Fibroblast of mammary gland (primary cell): ENCODE measurements at regions not wholly inside any gene's neighbourhood (a gene's known extent, or its start where the extent isn't known, plus 50 kb on each side); places are given as distances from the start of the nearest gene placed in this dataset.

Experiments
- DNase-seq: peaks from one replicate; pipeline ENCODE4 v3.0.0-alpha.2; 2010; ENCODE audit warnings: low read depth
- H3K4me3 ChIP-seq: 2 replicates; pipeline ENCODE4 v1.5.1; 2011; ENCODE audit warnings: low read depth, mild to moderate bottlenecking, low read length, moderate library complexity; ENCODE audit not compliant: control insufficient read depth
- TF ChIP-seq, protein P1 (sequence below): conservative IDR thresholded peaks from 2 replicates; pipeline ENCODE4 v1.5.1; 2011; ENCODE audit warnings: low read depth, low read length, inconsistent platforms; ENCODE audit not compliant: control insufficient read depth, insufficient read depth

DNA sequence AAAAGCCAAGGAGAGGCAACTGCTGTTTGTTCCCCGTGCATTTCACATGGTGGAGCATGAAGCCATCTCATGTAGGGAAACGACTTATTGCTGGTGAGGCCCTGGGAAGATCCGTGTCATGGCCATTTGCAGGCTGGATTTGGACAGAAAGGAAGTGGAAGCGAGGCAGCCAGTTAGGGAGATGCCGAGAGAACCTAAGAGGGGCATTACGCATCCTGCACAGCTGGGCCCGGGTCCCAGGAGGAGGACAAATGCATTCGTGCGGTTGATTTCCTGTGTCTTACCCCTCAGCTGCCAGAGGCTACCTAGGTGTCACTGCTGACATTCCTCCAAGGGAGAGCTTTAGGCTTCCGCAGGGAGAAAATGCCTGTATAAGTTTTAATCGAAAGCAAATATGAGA is 316.2 kb upstream of the CDYL start:
- no peak overlapping the region for H3K4me3 ChIP-seq
- DNase-seq, result no peak
- TF ChIP-seq, protein P1, sequence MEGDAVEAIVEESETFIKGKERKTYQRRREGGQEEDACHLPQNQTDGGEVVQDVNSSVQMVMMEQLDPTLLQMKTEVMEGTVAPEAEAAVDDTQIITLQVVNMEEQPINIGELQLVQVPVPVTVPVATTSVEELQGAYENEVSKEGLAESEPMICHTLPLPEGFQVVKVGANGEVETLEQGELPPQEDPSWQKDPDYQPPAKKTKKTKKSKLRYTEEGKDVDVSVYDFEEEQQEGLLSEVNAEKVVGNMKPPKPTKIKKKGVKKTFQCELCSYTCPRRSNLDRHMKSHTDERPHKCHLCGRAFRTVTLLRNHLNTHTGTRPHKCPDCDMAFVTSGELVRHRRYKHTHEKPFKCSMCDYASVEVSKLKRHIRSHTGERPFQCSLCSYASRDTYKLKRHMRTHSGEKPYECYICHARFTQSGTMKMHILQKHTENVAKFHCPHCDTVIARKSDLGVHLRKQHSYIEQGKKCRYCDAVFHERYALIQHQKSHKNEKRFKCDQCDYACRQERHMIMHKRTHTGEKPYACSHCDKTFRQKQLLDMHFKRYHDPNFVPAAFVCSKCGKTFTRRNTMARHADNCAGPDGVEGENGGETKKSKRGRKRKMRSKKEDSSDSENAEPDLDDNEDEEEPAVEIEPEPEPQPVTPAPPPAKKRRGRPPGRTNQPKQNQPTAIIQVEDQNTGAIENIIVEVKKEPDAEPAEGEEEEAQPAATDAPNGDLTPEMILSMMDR, result no peak

DNA sequence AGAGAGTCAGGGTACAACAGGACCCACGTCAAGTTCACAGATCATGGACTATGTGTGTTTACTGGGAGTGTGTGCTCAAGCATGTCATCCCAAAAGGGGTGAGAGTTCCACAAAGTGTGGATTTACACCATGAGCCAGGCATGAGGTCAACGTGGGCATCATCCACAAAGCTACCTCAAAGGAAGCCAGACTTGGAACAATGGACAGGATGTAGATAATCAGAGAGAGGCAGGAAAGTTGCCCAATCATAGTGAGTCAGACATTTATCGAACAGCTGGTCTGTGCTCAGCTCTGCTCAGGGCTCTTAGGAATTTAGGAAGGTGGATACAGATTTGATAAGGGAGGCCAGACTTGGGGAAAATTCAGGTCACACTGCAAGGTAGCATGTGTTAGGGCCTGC is 317.2 kb upstream of the CDYL start:
- TF ChIP-seq, protein P1, result no peak
- no peak overlapping the region for H3K4me3 ChIP-seq
- peak; percentile 89 for DNase-seq

DNA sequence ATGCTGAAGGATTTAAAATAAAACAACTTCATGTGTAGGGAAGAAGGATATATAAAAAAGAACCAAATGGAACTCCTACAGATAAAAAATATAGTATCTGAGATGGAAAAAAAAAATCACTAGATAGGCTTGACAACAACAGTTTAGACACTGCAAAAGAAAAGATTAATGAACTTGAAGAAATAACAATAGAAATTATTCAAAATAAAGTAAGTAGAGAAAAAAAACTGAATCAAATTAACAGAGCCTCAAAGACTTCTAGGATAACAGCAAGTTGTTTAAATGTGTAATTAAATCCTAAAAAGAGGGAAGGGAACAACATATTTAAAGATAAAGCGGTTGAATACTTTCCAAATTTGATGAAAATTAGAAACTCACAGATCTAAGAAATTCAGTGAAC is 316.3 kb upstream of the ECI2 start:
- TF ChIP-seq, protein P1, result no peak
- DNase-seq, result no peak
- no peak overlapping the region for H3K4me3 ChIP-seq

DNA sequence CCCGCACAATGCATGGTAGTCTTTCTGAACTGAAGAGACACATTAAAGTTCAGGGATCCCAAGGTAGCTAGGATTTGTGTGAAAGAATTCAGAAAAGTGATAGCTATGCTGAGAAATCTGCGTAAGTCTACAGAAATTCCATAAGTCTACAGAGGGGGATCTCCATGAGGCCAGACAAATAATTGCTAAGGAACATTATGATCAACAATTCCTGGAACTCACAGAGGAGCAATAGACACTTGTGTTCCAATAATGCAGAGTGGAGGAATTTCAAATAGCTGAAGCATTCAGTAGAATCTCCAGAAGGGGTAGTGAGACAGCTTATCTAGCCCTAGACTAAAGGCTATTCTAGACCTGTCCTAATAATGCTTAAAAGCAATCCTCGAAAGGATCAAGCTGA is 315.7 kb upstream of the ECI2 start:
- H3K4me3 ChIP-seq, result no peak overlapping the region
- TF ChIP-seq, protein P1, result no peak
- no peak for DNase-seq

DNA sequence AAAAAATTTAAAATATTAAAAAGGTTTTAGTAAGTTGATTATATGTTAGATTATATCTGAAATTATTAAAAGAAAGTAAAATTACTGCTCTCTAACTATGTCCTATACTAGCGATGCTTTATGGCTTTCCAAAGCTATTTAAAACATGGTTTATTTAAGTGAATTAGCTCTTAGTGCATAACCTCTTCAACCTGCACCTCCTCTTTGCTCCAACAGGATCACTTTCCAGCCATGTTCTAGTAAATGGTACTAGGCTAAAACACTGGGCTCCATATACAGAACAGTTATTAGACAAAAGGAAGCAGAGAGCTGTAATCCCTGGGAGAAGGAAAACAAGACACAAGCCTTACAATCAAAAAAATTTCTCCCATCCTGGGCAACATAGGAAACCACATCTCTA is 314.9 kb upstream of the ECI2 start:
- no peak for DNase-seq
- no peak overlapping the region for H3K4me3 ChIP-seq
- TF ChIP-seq, protein P1, result no peak

DNA sequence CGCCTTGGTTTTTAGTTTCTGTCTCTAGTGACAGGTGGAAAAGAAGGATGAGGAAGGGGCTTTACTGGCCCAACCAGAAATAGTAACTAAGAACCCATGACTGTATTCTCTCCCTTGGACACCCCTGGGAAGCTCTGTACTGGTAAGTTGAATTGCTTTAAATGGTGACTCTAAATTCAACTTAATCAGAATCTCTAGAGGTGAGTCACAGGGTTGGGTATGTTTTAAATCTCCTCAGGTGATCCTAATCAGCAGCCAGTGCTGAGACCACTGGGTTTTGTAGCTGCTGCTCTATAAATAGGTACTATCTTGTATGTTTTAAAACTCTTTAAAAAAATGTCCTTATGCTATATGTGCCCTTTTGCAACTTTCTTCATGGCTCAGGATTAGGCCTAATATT is 314.0 kb upstream of the ECI2 start:
- no peak overlapping the region for H3K4me3 ChIP-seq
- TF ChIP-seq, protein P1, result no peak
- DNase-seq, result no peak

DNA sequence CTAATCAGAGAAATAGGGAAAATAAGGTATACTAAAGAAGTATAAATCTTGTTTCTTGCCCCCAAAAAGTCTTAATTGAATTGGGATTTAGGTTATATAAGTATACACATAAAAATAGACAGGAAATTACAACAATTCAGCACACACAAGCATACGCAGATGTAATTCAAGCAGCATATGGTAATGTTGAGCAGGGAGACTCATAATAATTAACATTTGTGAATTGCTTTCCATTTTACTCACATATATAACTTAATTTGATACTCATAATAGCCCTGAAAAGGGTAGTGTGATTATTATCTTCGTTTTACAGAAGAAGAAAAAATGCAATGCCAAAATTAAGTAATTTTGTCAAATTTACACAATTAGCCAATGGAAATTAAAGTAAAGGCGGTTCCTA is 313.5 kb upstream of the ECI2 start:
- no peak for DNase-seq
- TF ChIP-seq, protein P1, result no peak
- no peak overlapping the region for H3K4me3 ChIP-seq
